ENCODE measurements at regions not wholly inside any gene's neighbourhood (a gene's known extent, or its start where the extent isn't known, plus 50 kb on each side); places are given as distances from the start of the nearest gene placed in this dataset.

GRCh38 chr18:46276748-46277147 is 172.6 kb downstream of the HAUS1 start:
- TF ChIP-seq EZH2 (IDR thresholded peaks at IDR 0.05) = no peak
- no peak for TF ChIP-seq CTCF (IDR thresholded peaks at IDR 0.05)
- TF ChIP-seq EZH2phosphoT487 (IDR thresholded peaks at IDR 0.05) = no peak
